ENCODE measurements at regions not wholly inside any gene's neighbourhood (a gene's known extent, or its start where the extent isn't known, plus 50 kb on each side); places are given as distances from the start of the nearest gene placed in this dataset.

DNA sequence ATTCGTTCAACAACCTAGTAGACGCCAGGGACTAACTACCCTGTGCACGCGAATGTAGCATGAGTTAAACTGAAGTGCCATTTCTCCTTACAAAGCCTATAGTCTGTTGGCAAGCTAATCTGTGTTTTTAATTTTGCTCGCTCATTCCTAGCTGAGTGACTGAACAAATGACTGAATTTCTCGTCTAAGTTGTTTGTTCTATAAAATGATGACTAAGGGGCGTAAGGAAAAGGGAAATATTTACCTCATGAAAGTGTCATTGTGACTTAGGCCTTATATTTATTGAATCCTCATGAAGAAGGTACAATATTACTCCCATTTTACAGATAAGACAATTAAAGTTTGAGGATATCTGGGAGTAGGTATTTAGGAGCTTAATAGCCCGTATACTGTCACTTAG, 818.3 kb upstream of the ALCAM start:
- TF ChIP-seq, protein P1, sequence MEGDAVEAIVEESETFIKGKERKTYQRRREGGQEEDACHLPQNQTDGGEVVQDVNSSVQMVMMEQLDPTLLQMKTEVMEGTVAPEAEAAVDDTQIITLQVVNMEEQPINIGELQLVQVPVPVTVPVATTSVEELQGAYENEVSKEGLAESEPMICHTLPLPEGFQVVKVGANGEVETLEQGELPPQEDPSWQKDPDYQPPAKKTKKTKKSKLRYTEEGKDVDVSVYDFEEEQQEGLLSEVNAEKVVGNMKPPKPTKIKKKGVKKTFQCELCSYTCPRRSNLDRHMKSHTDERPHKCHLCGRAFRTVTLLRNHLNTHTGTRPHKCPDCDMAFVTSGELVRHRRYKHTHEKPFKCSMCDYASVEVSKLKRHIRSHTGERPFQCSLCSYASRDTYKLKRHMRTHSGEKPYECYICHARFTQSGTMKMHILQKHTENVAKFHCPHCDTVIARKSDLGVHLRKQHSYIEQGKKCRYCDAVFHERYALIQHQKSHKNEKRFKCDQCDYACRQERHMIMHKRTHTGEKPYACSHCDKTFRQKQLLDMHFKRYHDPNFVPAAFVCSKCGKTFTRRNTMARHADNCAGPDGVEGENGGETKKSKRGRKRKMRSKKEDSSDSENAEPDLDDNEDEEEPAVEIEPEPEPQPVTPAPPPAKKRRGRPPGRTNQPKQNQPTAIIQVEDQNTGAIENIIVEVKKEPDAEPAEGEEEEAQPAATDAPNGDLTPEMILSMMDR (IDR thresholded peaks at IDR 0.05; ENCODE audit: unreplicated experiment in 3 of 3): no peak
- H3K27ac Mint-ChIP-seq: no peak overlapping the region
- H3K4me1 Mint-ChIP-seq: no peaks in the 10 kb centered on the region
- H3K4me3 Mint-ChIP-seq: no peak overlapping the region
- H3K9me3 Mint-ChIP-seq: no peaks in the 10 kb centered on the region
- H3K36me3 Mint-ChIP-seq (ENCODE audit: low read depth): no peaks in the 10 kb centered on the region
- H3K27me3 Mint-ChIP-seq (ENCODE audit: low read depth): no peaks in the 10 kb centered on the region

DNA sequence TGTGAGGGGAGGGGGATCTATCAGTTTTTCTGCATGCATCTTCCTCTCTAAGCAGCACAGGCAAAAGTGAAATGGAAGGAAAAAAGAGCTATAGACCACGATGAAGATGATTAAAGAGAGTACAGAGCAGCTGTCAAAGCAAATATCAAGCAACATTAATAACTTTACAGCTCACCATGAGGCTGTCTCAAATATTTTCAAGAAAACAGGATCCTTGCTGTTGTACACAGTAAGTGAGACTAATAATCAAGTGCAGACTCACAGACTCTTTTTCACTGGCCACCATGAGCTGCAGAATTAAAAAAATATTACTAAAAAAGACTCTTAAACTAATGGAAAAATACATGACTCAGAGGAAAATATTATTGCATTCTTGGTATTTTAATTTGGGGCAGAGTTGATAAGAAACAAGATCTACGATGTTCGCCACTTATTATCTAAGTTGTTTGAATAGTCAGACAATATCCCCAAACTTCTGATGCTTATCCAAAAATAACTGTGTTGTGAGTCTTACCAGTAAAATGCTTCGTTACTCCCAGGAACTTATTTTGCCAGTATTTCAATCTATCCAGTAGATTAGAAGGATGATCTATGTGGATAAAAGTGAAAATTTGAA, 817.5 kb upstream of the ALCAM start:
- no peaks in the 10 kb centered on the region for H3K27me3 Mint-ChIP-seq (ENCODE audit: low read depth)
- TF ChIP-seq, protein P1 (IDR thresholded peaks at IDR 0.05; ENCODE audit: unreplicated experiment in 3 of 3): no peak
- H3K9me3 Mint-ChIP-seq: no peaks in the 10 kb centered on the region
- peak overlapping the region in 2 of 3 experiments; percentile 4 to 18 for H3K27ac Mint-ChIP-seq
- H3K4me1 Mint-ChIP-seq: no peaks in the 10 kb centered on the region
- H3K4me3 Mint-ChIP-seq: no peak overlapping the region
- no peaks in the 10 kb centered on the region for H3K36me3 Mint-ChIP-seq (ENCODE audit: low read depth)

DNA sequence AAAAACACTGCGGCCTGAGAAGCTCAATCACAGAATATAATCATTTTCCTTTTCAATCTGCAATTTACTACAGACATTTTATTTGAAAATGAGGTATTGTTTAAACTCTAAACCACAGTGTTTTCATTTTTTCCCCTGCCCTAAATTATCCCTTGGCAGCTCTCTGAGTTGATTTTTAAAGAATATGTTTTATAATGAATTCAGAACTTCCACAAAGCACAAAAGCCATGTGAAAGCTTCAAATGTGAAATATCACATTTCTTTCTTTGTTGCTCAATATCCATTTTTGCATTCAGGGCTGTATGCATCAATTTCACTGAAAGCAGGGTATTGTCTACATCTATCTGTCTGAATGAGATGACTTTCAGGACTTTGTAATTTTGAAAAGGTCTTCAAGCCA, 813.6 kb upstream of the ALCAM start:
- Mint-ChIP-seq H3K4me3 (no peak overlapping the region), H3K9me3 (no peaks in the 10 kb centered on the region), H3K27ac (no peak overlapping the region), H3K4me1 (no peaks in the 10 kb centered on the region), H3K36me3 (ENCODE audit: low read depth) (no peaks in the 10 kb centered on the region), H3K27me3 (ENCODE audit: low read depth) (no peaks in the 10 kb centered on the region)
- TF ChIP-seq, protein P1 (IDR thresholded peaks at IDR 0.05; ENCODE audit: unreplicated experiment in 3 of 3): no peak

DNA sequence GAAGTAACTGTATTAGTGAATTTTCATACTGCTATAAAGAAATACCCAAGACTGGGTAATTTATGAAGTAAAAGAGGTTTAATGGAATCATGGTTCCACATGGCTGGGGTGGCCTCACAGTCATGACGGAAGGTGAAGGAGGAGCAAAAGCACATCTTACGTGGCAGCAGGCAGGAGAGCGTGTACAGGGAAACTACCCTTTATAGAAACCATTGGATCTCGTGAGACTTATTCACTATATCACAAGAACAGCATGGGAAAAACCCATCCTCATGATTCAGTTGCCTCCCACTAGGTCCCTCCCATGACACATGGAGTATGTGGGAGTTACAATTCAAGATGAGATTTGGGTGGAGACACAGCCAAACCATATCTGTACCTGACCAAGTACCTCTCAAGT, 812.3 kb upstream of the ALCAM start:
- Mint-ChIP-seq H3K27me3 (ENCODE audit: low read depth) (no peaks in the 10 kb centered on the region), H3K4me1 (no peaks in the 10 kb centered on the region), H3K36me3 (ENCODE audit: low read depth) (no peaks in the 10 kb centered on the region), H3K4me3 (no peak overlapping the region), H3K27ac (no peak overlapping the region), H3K9me3 (no peaks in the 10 kb centered on the region)
- TF ChIP-seq, protein P1 (IDR thresholded peaks at IDR 0.05; ENCODE audit: unreplicated experiment in 3 of 3): no peak

DNA sequence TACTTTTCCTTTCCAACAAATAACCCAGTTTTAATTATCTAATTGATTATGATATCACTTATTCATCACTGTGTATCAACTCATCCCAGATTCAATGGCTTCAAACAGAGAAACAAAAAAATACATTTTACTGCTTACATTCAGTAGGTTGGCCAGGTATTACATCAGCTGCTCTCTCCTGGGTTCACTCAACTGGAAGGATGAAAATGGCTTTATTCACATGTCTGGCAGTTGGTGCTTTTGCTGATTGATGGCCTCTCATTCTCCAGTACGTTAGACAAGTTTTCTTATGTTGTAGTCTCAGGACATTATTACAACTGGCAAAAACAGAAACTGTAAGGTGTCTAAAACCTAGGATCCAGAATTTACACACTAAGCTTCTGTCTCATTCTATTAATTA, 811.0 kb upstream of the ALCAM start:
- TF ChIP-seq, protein P1 (IDR thresholded peaks at IDR 0.05; ENCODE audit: unreplicated experiment in 3 of 3): no peak
- Mint-ChIP-seq H3K36me3 (ENCODE audit: low read depth) (no peaks in the 10 kb centered on the region), H3K27me3 (ENCODE audit: low read depth) (no peaks in the 10 kb centered on the region), H3K9me3 (no peaks in the 10 kb centered on the region), H3K27ac (no peak overlapping the region), H3K4me3 (no peak overlapping the region), H3K4me1 (no peaks in the 10 kb centered on the region)

DNA sequence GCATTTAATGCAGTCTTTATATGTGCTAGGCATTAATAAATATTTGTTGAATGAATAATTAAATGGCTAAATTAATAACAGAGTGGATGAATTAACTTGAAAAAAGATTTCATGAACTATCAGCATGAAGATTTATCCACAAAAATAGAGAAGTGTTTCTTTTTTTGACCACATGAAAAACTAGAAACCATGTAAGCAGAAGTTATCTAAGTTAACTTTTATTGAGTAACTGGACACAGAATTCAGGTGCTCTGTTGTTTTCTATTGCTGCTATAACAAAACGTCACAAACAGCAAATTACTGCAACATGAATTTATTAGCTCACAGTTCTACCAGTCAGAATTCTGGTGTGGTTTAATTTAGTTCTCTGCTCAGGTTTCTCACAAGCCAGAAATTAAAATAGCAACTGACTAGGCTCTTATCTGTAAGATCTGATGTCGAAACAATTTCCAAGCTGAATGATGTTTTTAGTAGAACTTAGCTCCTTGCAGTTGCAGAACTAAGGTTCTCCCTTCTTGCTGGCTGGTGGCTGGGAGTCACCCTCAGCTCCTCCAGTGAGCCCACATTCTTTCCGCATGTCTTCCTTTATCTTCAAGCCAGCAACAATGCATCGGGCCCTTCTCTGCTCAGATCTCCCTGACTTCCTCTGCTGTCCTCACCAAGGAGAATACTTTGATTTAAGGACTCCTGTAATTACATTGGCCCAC, 810.2 kb upstream of the ALCAM start:
- Mint-ChIP-seq H3K4me3 (no peak overlapping the region), H3K27me3 (ENCODE audit: low read depth) (no peaks in the 10 kb centered on the region), H3K9me3 (peaks cover 3% of the 10 kb centered on the region), H3K36me3 (ENCODE audit: low read depth) (no peaks in the 10 kb centered on the region), H3K4me1 (no peaks in the 10 kb centered on the region), H3K27ac (no peak overlapping the region)
- TF ChIP-seq, protein P1 (IDR thresholded peaks at IDR 0.05; ENCODE audit: unreplicated experiment in 3 of 3): no peak
